Progenitor cell of endocrine pancreas (in vitro differentiated cells): ENCODE measurements at regions not wholly inside any gene's neighbourhood (a gene's known extent, or its start where the extent isn't known, plus 50 kb on each side); places are given as distances from the start of the nearest gene placed in this dataset.

Source experiments
- DNase-seq: peaks from one replicate; pipeline ENCODE4 v3.0.0; 2021; ENCODE audit warnings: low spot score; ENCODE audit not compliant: unreplicated experiment
- H3K27ac Mint-ChIP-seq: 2 replicates; pipeline ENCODE4 v1.8.0; 2021; ENCODE audit warnings: mild to moderate bottlenecking, moderate library complexity, mixed read lengths
- H3K27me3 Mint-ChIP-seq: 2 replicates; pipeline ENCODE4 v1.8.0; 2021; ENCODE audit warnings: mixed read lengths
- H3K36me3 Mint-ChIP-seq: 2 replicates; pipeline ENCODE4 v1.8.0; 2022; ENCODE audit warnings: mixed read lengths; ENCODE audit not compliant: insufficient read depth
- H3K4me1 Mint-ChIP-seq: 2 replicates; pipeline ENCODE4 v1.8.0; 2021; ENCODE audit warnings: low read depth, mixed read lengths
- H3K4me3 Mint-ChIP-seq: 2 replicates; pipeline ENCODE4 v1.8.0; 2021; ENCODE audit warnings: low read depth, mild to moderate bottlenecking, moderate library complexity, mixed read lengths
- H3K9me3 Mint-ChIP-seq: 2 replicates; pipeline ENCODE4 v1.8.0; 2021; ENCODE audit warnings: low read depth, mixed read lengths
- TF ChIP-seq, protein P1 (sequence below): fragments of 200-600 bp; sonication (generic); IDR thresholded peaks from one replicate; pipeline ENCODE4 v1.5.0; 2021; ENCODE audit warnings: antibody characterized with exemption, mild to moderate bottlenecking; ENCODE audit not compliant: unreplicated experiment

DNA sequence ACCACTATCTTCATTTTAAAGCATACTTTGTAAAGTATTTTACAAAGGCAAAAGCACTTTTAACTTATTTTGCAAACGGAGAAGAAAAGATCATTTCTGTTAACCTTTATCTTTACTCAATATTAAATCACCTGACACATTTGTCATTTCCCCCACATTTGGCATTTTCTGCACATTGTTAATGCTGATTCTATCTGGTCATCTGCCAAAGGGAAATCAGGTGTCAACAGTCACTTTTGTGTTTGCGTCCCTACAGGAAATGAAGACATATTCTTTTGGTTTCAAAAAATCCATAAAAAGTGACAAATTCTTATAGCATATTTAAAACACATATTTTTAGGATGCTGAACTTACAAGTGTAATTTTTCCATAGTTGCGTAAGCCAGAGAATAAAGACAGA lies 191.3 kb upstream of the TMEM161B start:
- H3K27ac Mint-ChIP-seq = no peak overlapping the region
- no peaks in the 10 kb centered on the region for H3K36me3 Mint-ChIP-seq
- no peak overlapping the region for H3K4me3 Mint-ChIP-seq
- TF ChIP-seq, protein P1, sequence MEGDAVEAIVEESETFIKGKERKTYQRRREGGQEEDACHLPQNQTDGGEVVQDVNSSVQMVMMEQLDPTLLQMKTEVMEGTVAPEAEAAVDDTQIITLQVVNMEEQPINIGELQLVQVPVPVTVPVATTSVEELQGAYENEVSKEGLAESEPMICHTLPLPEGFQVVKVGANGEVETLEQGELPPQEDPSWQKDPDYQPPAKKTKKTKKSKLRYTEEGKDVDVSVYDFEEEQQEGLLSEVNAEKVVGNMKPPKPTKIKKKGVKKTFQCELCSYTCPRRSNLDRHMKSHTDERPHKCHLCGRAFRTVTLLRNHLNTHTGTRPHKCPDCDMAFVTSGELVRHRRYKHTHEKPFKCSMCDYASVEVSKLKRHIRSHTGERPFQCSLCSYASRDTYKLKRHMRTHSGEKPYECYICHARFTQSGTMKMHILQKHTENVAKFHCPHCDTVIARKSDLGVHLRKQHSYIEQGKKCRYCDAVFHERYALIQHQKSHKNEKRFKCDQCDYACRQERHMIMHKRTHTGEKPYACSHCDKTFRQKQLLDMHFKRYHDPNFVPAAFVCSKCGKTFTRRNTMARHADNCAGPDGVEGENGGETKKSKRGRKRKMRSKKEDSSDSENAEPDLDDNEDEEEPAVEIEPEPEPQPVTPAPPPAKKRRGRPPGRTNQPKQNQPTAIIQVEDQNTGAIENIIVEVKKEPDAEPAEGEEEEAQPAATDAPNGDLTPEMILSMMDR = no peak
- no peak for DNase-seq
- peaks cover 40% of the 10 kb centered on the region for H3K27me3 Mint-ChIP-seq
- H3K9me3 Mint-ChIP-seq = no peaks in the 10 kb centered on the region
- H3K4me1 Mint-ChIP-seq = no peaks in the 10 kb centered on the region

DNA sequence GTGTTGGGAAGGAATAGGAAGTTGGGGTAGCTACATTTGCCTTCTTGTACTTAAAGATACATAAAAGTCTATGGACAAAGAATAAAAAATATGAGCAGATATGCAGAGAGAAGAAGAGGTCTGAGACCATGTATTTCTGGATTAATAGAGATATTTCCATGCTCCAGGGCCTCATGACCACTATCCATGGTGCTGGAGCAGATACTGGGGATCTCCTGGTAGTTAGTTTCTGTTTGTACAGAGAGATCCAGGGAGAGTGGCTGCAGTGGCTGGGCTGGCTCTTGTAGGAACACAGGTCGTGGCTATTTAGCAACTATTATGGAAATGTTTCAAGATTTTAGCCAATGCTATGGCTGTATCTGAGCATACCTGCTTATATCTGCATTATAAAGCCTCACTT lies 184.2 kb upstream of the TMEM161B start:
- no peaks in the 10 kb centered on the region for H3K4me1 Mint-ChIP-seq
- H3K36me3 Mint-ChIP-seq = no peaks in the 10 kb centered on the region
- H3K27me3 Mint-ChIP-seq = peaks cover 35% of the 10 kb centered on the region
- H3K27ac Mint-ChIP-seq = no peak overlapping the region
- no peaks in the 10 kb centered on the region for H3K9me3 Mint-ChIP-seq
- no peak overlapping the region for H3K4me3 Mint-ChIP-seq
- TF ChIP-seq, protein P1 = no peak
- DNase-seq = peak; percentile 12

DNA sequence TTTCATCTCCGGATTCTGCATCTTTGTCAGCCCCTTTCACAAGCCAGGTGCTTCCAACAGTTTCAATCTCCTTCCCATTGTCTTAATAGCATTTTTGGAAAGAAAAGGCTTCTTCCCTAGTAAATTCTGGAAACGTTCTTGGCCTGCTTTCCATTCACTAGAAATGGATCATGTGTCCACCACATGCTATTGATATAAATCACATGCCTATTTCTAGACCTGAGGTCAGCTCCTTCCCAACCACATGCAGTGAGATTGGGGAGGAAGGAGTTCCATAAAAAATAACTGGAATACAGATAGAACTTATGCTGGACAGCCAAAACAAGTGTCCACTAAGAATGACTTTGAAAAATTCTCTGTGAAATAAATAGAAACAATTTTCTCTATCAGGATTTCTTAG lies 181.6 kb upstream of the TMEM161B start:
- peaks cover 21% of the 10 kb centered on the region for H3K27me3 Mint-ChIP-seq
- TF ChIP-seq, protein P1 = no peak
- H3K27ac Mint-ChIP-seq = no peak overlapping the region
- H3K9me3 Mint-ChIP-seq = no peaks in the 10 kb centered on the region
- no peaks in the 10 kb centered on the region for H3K4me1 Mint-ChIP-seq
- H3K4me3 Mint-ChIP-seq = no peak overlapping the region
- no peak for DNase-seq
- H3K36me3 Mint-ChIP-seq = no peaks in the 10 kb centered on the region

DNA sequence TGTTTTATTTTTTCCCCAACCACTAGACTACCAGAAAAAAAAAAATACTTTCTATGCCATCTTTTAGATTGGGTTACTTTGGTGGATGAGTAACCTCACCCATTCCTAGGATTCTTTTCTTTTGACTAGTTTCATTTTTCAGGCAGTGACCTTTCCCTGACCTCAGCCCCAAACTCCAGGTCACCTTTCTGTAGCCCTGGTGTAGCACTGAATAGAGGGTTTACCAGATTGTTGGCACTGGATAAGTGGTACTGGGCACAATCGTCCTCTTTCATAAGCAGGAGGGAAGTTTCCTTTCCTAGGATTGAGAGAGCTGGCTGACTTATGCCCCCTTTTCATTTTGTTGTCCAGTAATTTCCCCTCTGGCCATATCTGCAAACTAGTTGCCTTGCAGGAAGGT lies 169.4 kb upstream of the TMEM161B start:
- Mint-ChIP-seq H3K4me3 (no peak overlapping the region), H3K36me3 (no peaks in the 10 kb centered on the region), H3K27ac (no peak overlapping the region), H3K4me1 (peaks cover 5% of the 10 kb centered on the region), H3K9me3 (no peaks in the 10 kb centered on the region), H3K27me3 (no peaks in the 10 kb centered on the region)
- DNase-seq = no peak
- TF ChIP-seq, protein P1 = no peak

DNA sequence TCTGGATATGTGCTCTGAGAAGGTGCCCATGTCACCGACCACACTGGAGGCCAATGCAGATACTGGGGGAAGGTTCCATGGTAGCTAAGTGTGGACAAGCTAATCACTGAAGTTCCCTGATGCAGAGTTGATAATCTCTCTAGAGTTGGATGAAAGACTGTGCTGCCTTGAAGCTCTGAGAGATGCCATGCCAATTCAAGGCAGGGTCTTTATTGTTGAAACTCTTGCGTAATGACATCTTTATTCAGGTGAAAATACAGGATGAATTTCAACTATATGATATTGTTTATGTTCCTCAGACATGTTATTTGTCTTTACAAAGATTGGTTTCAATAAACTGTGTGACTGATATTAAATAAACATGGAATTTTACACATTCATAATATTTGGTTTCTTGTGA lies 167.6 kb upstream of the TMEM161B start:
- Mint-ChIP-seq H3K27ac (no peak overlapping the region), H3K36me3 (no peaks in the 10 kb centered on the region), H3K9me3 (no peaks in the 10 kb centered on the region), H3K27me3 (peaks cover 4% of the 10 kb centered on the region), H3K4me1 (peaks cover 5% of the 10 kb centered on the region), H3K4me3 (no peak overlapping the region)
- DNase-seq = no peak
- TF ChIP-seq, protein P1 = no peak
